Lung (tissue), 11 donors: ENCODE measurements at regions not wholly inside any gene's neighbourhood (a gene's known extent, or its start where the extent isn't known, plus 50 kb on each side); places are given as distances from the start of the nearest gene placed in this dataset.

ENCODE experiments used
- ATAC-seq: fragments of 200-7000 bp; cut with Tn5 transposase; one replicate; pipeline ENCODE4 v1.9.1; 2020; ENCODE audit warnings: moderate number of reproducible peaks; ENCODE audit not compliant: insufficient read depth, low FRiP score
- DNase-seq, 3 donors: peaks; one replicate each; pipeline ENCODE4 v3.0.0-alpha.2; 2013 to 2017
- H3K27ac ChIP-seq, 2 donors: one replicate each; pipeline ENCODE4 v1.5.1; 2013; ENCODE audit warnings: mild to moderate bottlenecking in 2 of 2, moderate library complexity in 2 of 2, control low read depth in 1 of 2, inconsistent platforms in 1 of 2, low read depth in 1 of 2, low read length in 1 of 2
- H3K27me3 ChIP-seq, 3 donors: one replicate each; pipeline ENCODE4 v1.5.1; 2013; ENCODE audit warnings: low read length in 2 of 3; ENCODE audit not compliant: control insufficient read depth in 3 of 3, insufficient read depth in 3 of 3
- H3K36me3 ChIP-seq, 4 donors: one replicate each; pipeline ENCODE4 v1.5.1; 2013; ENCODE audit warnings: low read length in 4 of 4, mild to moderate bottlenecking in 1 of 4, moderate library complexity in 1 of 4; ENCODE audit not compliant: control insufficient read depth in 4 of 4, insufficient read depth in 4 of 4
- H3K4me1 ChIP-seq, 5 donors: one replicate each; pipeline ENCODE4 v1.5.1; 2013; ENCODE audit warnings: low read length in 5 of 5, mild to moderate bottlenecking in 2 of 5, moderate library complexity in 1 of 5; ENCODE audit not compliant: control insufficient read depth in 5 of 5, insufficient read depth in 5 of 5
- H3K4me3 ChIP-seq: one replicate; pipeline ENCODE4 v1.5.1; 2013; ENCODE audit warnings: mild to moderate bottlenecking, control low read depth, moderate library complexity
- H3K9ac ChIP-seq, 2 donors: one replicate each; pipeline ENCODE4 v1.5.1; 2013; ENCODE audit warnings: low read length in 2 of 2, control low read depth in 1 of 2; ENCODE audit not compliant: insufficient read depth in 1 of 2
- H3K9me3 ChIP-seq, 4 donors: one replicate each; pipeline ENCODE4 v1.5.1; 2013; ENCODE audit warnings: low read length in 3 of 4, mild to moderate bottlenecking in 1 of 4, moderate library complexity in 1 of 4; ENCODE audit not compliant: control insufficient read depth in 4 of 4, insufficient read depth in 3 of 4
- CTCF ChIP-seq: IDR thresholded peaks from 2 replicates; pipeline ENCODE4 v1.5.1; 2012; ENCODE audit warnings: mild to moderate bottlenecking; ENCODE audit errors: control extremely low read depth, extremely low read depth
- WGBS, 2 donors: extraction: QIAGEN DNeasy Blood & Tissue Kit; methylation state at CpG; one replicate each; pipeline ENCODE4 v1.1.7; 2013; 5-methylcytosine and 5-hydroxymethylcytosine counted together
- donor health status: control.
- donor health status: control.
- donor health status: Bipolar disorder and iron deficiency.
- donor health status: healthy.
- donor health status: DM: yes; HTN: yes; CAD: no.

GRCh38 chr2:146271131-146271831, 1573.5 kb upstream of the ACVR2A start:
- ATAC-seq (no peak), DNase-seq (no peak)
- Histone ChIP-seq H3K9me3 (no peaks in the 10 kb centered on the region), H3K27me3 (no peaks in the 10 kb centered on the region), H3K27ac (no peak overlapping the region), H3K4me3 (no peak overlapping the region), H3K4me1 (peaks cover 0 to 7% (median 0%) of the 10 kb centered on the region in 5 donors), H3K9ac (no peak overlapping the region), H3K36me3 (no peaks in the 10 kb centered on the region)
- no peak for TF ChIP-seq CTCF

- H3K9ac ChIP-seq, result no peak overlapping the region
- no peak overlapping the region for H3K27ac ChIP-seq
- no peaks in the 10 kb centered on the region for H3K27me3 ChIP-seq
- H3K4me3 ChIP-seq, result no peak overlapping the region
- TF ChIP-seq CTCF, result no peak
- no peaks in the 10 kb centered on the region for H3K36me3 ChIP-seq
- DNase-seq (no peak), ATAC-seq (no peak)
- peaks cover 0 to 7% (median 0%) of the 10 kb centered on the region in 5 donors for H3K4me1 ChIP-seq
- no peaks in the 10 kb centered on the region for H3K9me3 ChIP-seq
These were observed 1574.2 kb upstream of the ACVR2A start for GRCh38 chr2:146270618-146271017.

GRCh38 chr2:146267093-146267492, 1577.7 kb upstream of the ACVR2A start:
- H3K9ac ChIP-seq, result no peak overlapping the region
- DNase-seq (peak; percentile 16 to 67 (median 58)), ATAC-seq (no peak)
- H3K36me3 ChIP-seq, result no peaks in the 10 kb centered on the region
- no peak for TF ChIP-seq CTCF
- no peak overlapping the region for H3K4me3 ChIP-seq
- peaks cover 0 to 7% (median 0%) of the 10 kb centered on the region in 5 donors for H3K4me1 ChIP-seq
- no peaks in the 10 kb centered on the region for H3K27me3 ChIP-seq
- H3K27ac ChIP-seq, result no peak overlapping the region
- peaks cover 0 to 3% (median 0%) of the 10 kb centered on the region in 4 donors for H3K9me3 ChIP-seq

- ATAC-seq (no peak), DNase-seq (no peak)
- Histone ChIP-seq H3K9me3 (peaks cover 0 to 3% (median 0%) of the 10 kb centered on the region in 4 donors), H3K27me3 (no peaks in the 10 kb centered on the region), H3K36me3 (no peaks in the 10 kb centered on the region), H3K4me1 (peaks cover 0 to 7% (median 0%) of the 10 kb centered on the region in 5 donors), H3K4me3 (no peak overlapping the region), H3K9ac (no peak overlapping the region), H3K27ac (no peak overlapping the region)
- TF ChIP-seq CTCF, result no peak
- 79 to 87% methylated on average over 6 of the region's 6 CpGs for WGBS, 2 donors
These were observed 1579.2 kb upstream of the ACVR2A start for GRCh38 chr2:146265656-146266055.
